HL-60 (cell line): ENCODE measurements at regions not wholly inside any gene's neighbourhood (a gene's known extent, or its start where the extent isn't known, plus 50 kb on each side); places are given as distances from the start of the nearest gene placed in this dataset.

Experiments used
- DNase-seq, 2 experiments: peaks; one replicate each; pipeline ENCODE4 v3.0.0-alpha.2; 2010 to 2020; ENCODE audit warnings: low read depth in 1 of 2, low spot score in 1 of 2
- H3K27ac ChIP-seq: fragments of 250-450 bp; sonication (Bioruptor Pico); replicated peaks from 2 replicates; pipeline ENCODE4 v1.5.1; 2020; ENCODE audit warnings: mild to moderate bottlenecking, moderate library complexity
- H3K27me3 ChIP-seq: fragments of 250-450 bp; sonication (Bioruptor Pico); 2 replicates; pipeline ENCODE4 v1.5.1; 2021; ENCODE audit warnings: mild to moderate bottlenecking, moderate library complexity; ENCODE audit not compliant: insufficient read depth, poor library complexity, severe bottlenecking
- H3K4me3 ChIP-seq: replicated peaks from 2 replicates; pipeline ENCODE4 v1.5.1; 2011; ENCODE audit warnings: mild to moderate bottlenecking, control low read depth, low read length; ENCODE audit not compliant: insufficient read depth
- GABPA ChIP-seq: IDR thresholded peaks from 2 replicates; pipeline ENCODE4 v1.6.1; 2012; ENCODE audit warnings: low read depth
- POLR2AphosphoS5 ChIP-seq: IDR thresholded peaks from 2 replicates; pipeline ENCODE4 v1.6.1; 2012; ENCODE audit warnings: low read depth
- SPI1 ChIP-seq: IDR thresholded peaks from 2 replicates; pipeline ENCODE4 v1.6.1; 2012; ENCODE audit warnings: low read depth, mild to moderate bottlenecking, borderline replicate concordance
- TF ChIP-seq, protein P1 (sequence below): IDR thresholded peaks from 2 replicates; pipeline ENCODE4 v1.6.1; 2012; ENCODE audit warnings: low read depth; ENCODE audit not compliant: insufficient replicate concordance
- TF ChIP-seq, protein P2 (sequence below): IDR thresholded peaks from one replicate; pipeline ENCODE4 v1.5.1; 2011; ENCODE audit warnings: low read length, control low read depth, inconsistent platforms; ENCODE audit not compliant: insufficient read depth

DNA sequence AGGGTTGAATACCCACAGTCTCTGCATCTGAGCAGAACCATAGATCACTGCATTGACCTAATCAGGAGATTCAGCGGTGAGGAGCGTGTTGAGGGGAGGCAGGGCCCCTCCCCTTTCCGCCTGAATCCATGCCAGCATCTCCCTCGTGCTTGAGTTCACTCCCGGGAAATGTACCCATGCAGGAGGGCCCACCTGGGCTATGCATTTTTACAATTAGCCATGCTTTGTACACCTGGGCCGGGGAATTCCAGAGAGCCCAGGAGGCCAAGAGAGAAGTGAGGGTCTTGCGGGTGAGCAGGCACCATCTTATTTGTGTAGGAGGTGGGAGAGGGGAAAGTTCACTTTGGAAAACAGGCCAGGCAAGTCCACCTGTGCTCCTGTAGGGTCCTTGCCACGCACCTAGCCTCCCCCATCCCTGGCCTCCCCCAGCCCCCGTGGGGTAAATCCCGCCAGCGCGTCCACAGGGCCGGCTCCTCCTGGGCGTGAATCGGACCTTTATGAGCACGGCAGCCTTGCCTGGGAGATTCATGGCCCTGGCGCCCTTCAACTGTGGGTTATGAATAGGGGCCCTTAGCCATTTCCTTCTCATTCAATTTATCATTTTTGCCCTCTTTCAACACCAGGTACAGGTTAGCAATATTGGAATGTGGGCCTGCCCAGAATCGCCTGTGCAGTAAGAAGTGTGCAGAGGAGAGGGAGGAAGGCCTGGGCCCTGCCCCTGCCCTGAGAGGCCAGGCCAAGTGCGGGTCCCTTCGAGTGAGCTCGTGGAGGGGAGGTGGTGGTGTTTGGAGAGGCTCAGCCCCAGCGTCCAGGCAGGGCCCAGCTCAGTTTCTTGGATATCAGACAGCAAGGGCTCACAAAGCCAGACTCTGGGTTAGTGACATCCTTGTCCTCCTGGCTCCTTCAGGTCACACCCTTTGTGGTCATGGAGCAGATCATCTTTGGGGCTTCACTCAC is 84.4 kb upstream of the ACTRT2 start:
- no peaks in the 10 kb centered on the region for H3K27me3 ChIP-seq
- no peak overlapping the region for H3K27ac ChIP-seq
- TF ChIP-seq, protein P1, sequence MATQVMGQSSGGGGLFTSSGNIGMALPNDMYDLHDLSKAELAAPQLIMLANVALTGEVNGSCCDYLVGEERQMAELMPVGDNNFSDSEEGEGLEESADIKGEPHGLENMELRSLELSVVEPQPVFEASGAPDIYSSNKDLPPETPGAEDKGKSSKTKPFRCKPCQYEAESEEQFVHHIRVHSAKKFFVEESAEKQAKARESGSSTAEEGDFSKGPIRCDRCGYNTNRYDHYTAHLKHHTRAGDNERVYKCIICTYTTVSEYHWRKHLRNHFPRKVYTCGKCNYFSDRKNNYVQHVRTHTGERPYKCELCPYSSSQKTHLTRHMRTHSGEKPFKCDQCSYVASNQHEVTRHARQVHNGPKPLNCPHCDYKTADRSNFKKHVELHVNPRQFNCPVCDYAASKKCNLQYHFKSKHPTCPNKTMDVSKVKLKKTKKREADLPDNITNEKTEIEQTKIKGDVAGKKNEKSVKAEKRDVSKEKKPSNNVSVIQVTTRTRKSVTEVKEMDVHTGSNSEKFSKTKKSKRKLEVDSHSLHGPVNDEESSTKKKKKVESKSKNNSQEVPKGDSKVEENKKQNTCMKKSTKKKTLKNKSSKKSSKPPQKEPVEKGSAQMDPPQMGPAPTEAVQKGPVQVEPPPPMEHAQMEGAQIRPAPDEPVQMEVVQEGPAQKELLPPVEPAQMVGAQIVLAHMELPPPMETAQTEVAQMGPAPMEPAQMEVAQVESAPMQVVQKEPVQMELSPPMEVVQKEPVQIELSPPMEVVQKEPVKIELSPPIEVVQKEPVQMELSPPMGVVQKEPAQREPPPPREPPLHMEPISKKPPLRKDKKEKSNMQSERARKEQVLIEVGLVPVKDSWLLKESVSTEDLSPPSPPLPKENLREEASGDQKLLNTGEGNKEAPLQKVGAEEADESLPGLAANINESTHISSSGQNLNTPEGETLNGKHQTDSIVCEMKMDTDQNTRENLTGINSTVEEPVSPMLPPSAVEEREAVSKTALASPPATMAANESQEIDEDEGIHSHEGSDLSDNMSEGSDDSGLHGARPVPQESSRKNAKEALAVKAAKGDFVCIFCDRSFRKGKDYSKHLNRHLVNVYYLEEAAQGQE = no peak
- no peak for TF ChIP-seq SPI1
- TF ChIP-seq POLR2AphosphoS5 = no peak
- no peak for TF ChIP-seq GABPA
- TF ChIP-seq, protein P2, sequence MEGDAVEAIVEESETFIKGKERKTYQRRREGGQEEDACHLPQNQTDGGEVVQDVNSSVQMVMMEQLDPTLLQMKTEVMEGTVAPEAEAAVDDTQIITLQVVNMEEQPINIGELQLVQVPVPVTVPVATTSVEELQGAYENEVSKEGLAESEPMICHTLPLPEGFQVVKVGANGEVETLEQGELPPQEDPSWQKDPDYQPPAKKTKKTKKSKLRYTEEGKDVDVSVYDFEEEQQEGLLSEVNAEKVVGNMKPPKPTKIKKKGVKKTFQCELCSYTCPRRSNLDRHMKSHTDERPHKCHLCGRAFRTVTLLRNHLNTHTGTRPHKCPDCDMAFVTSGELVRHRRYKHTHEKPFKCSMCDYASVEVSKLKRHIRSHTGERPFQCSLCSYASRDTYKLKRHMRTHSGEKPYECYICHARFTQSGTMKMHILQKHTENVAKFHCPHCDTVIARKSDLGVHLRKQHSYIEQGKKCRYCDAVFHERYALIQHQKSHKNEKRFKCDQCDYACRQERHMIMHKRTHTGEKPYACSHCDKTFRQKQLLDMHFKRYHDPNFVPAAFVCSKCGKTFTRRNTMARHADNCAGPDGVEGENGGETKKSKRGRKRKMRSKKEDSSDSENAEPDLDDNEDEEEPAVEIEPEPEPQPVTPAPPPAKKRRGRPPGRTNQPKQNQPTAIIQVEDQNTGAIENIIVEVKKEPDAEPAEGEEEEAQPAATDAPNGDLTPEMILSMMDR = no peak
- DNase-seq = no peak
- no peak overlapping the region for H3K4me3 ChIP-seq

DNA sequence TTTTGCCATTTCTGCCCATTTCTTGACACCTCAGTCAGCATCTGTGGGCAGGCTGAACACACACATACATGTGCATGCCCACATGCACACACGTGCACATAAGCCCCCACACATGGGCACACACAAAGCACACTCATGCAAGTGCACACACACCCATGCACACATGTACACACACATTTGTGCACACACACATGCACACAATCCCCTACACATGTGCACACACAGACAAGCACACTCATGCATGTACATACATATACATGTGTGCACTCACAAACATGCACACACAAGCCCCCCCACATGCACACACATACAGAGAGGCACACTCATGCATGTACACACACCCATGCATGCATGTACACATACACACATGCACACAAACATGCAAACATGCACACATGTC is 83.5 kb upstream of the ACTRT2 start:
- no peak overlapping the region for H3K27ac ChIP-seq
- no peak overlapping the region for H3K4me3 ChIP-seq
- H3K27me3 ChIP-seq = no peaks in the 10 kb centered on the region
- no peak for DNase-seq
- TF ChIP-seq, protein P1 = no peak
- TF ChIP-seq, protein P2 = no peak
- TF ChIP-seq GABPA (no peak), POLR2AphosphoS5 (no peak), SPI1 (no peak)

DNA sequence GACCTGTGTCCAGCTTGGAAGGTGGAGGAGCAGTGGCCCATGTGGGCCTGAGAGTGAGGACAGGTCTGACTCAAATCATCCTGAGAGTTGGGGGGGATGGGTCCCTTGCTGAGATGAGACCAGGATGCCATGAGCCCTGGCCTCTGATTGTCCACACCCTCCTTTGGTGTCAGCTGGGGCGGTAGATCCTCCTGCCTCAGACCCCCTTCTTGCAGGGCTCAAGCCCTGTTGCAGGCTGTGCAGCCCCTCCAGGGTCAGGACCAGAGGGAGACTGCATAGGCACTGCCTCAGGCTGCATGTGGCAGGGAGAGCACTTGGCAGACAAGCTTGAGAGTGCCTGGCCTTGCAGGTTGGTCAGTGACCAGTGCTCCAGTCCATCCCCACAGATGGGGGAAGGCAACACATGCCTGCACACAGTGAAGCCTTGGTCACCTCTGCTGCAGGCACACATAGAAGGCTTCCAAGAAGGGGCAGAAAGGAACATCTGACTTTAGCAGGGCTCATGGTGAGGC is 82.2 kb upstream of the ACTRT2 start:
- TF ChIP-seq, protein P1 = no peak
- no peak for TF ChIP-seq POLR2AphosphoS5
- TF ChIP-seq, protein P2 = no peak
- no peak for TF ChIP-seq SPI1
- TF ChIP-seq GABPA = no peak
- H3K27me3 ChIP-seq = no peaks in the 10 kb centered on the region
- DNase-seq = no peak
- H3K4me3 ChIP-seq = no peak overlapping the region
- H3K27ac ChIP-seq = no peak overlapping the region
